Ovary (tissue), 7 donors: ENCODE measurements at regions not wholly inside any gene's neighbourhood (a gene's known extent, or its start where the extent isn't known, plus 50 kb on each side); places are given as distances from the start of the nearest gene placed in this dataset.

Experiments
- DNase-seq, 5 donors: peaks; one replicate each; pipeline ENCODE4 v3.0.0-alpha.2; 2019 to 2020
- H3K27ac ChIP-seq, 2 donors: fragments of 200-600 bp; one replicate each; pipeline versions ENCODE4 v1.5.1 to v1.8.0; 2019 to 2022
- H3K27me3 ChIP-seq: fragments of 200-600 bp; one replicate; pipeline ENCODE4 v1.8.0; 2022
- H3K36me3 ChIP-seq: fragments of 200-600 bp; sonication (generic); one replicate; pipeline ENCODE4 v1.5.1; 2019
- H3K4me1 ChIP-seq: one replicate; pipeline ENCODE4 v1.8.1; 2013; ENCODE audit warnings: mild to moderate bottlenecking, moderate library complexity; ENCODE audit not compliant: insufficient read depth
- H3K4me3 ChIP-seq: fragments of 200-600 bp; sonication (generic); one replicate; pipeline ENCODE4 v1.5.1; 2017
- H3K9me3 ChIP-seq, 2 donors: fragments of 200-600 bp in 1 of 2; sonication (generic) in 1 of 2; one replicate each; pipeline versions ENCODE4 v1.5.1 to v1.8.1; 2013 to 2019; ENCODE audit warnings: mild to moderate bottlenecking in 1 of 2, moderate library complexity in 1 of 2
- CTCF ChIP-seq, 3 donors: fragments of 450-650 bp in 2 of 3; fragments of 200-600 bp in 1 of 3; IDR thresholded peaks; one replicate each; pipeline versions ENCODE4 v1.5.1 to v1.8.0; 2016 to 2022; ENCODE audit warnings: antibody characterized with exemption in 3 of 3, mild to moderate bottlenecking in 1 of 3
- EP300 ChIP-seq: sonication (generic); formaldehyde crosslinking; IDR thresholded peaks from one replicate; pipeline ENCODE4 v1.6.1; 2017; ENCODE audit warnings: antibody characterized with exemption
- POLR2A ChIP-seq: fragments of 450-650 bp; IDR thresholded peaks from one replicate; pipeline ENCODE4 v1.6.1; 2017; ENCODE audit warnings: antibody characterized with exemption, mild to moderate bottlenecking, moderate library complexity
- WGBS, 3 donors: extraction: QIAGEN DNeasy Blood & Tissue Kit in 1 of 3; methylation state at CpG; one replicate each; pipeline versions ENCODE4 v1.1.5 to v1.1.7; 2013 to 2017; 5-methylcytosine and 5-hydroxymethylcytosine counted together
- intact Hi-C, 4 donors: fragments of 100-400 bp; cut with DNase I; formaldehyde crosslinking; loops; one replicate each; pipeline versions ENCODE4 v1.11.0 to v1.15.1; 2022 to 2023
- donor health status: DM: no; HTN: no; CAD: no; lungs with moderate emphysema.
- donor health status: DM: no; HTN: no; CAD: no.
- donor health status: Bipolar disorder and iron deficiency.
- donor health status: DM: no; HTN: no; CAD: no.
- donor health status: DM: yes; HTN: yes; CAD: no.

- Histone ChIP-seq H3K4me1 (no peaks in the 10 kb centered on the region), H3K27ac (no peak overlapping the region), H3K36me3 (no peaks in the 10 kb centered on the region), H3K27me3 (no peaks in the 10 kb centered on the region), H3K4me3 (no peak overlapping the region), H3K9me3 (no peaks in the 10 kb centered on the region)
- 51 to 53% (median 51%) methylated on average over 1 of the region's 1 CpG for WGBS, 3 donors
- intact Hi-C loops = no loop called here
- DNase-seq = no peak
- TF ChIP-seq POLR2A (no peak), EP300 (no peak), CTCF (IDR thresholded peaks at IDR 0.05) (no peak)
Measured at GRCh38 chr3:94772402-94772801, 709.5 kb downstream of the NSUN3 start.

- Histone ChIP-seq H3K36me3 (no peaks in the 10 kb centered on the region), H3K27me3 (no peaks in the 10 kb centered on the region), H3K9me3 (no peaks in the 10 kb centered on the region), H3K27ac (no peak overlapping the region), H3K4me3 (no peak overlapping the region), H3K4me1 (no peaks in the 10 kb centered on the region)
- TF ChIP-seq EP300 = no peak
- no peak for TF ChIP-seq POLR2A
- no peak for TF ChIP-seq CTCF (IDR thresholded peaks at IDR 0.05)
- 85 to 95% (median 88%) methylated on average over 2 of the region's 2 CpGs for WGBS, 3 donors
- DNase-seq = no peak
- intact Hi-C loops = no loop called here
Measured at GRCh38 chr3:94775746-94776145, 712.9 kb downstream of the NSUN3 start.

DNA sequence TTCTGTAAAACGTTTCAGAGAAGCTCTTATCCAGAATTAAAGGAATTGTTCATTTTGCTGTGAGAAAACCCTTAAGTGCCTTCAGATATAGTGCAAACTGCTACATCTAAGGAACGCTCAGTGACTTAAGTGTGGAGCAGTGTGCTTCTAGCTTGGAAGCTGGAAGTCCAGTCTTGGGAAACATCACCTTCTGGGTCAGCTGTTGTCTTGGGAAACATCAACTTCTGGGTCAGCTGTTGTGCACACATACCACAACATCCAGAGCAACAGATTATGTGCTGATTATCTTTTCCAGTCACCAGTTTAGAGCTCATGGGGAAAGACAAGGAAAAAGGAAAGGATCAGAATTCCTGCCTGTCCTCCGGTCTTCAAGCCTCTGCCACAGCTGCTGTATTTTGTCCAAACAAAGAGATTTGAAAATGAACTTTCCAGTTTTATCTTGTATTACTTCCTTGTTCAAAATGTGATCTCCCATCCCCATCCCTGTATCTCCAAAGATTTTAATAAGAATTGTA lies 713.6 kb downstream of the NSUN3 start:
- intact Hi-C loops = no loop called here
- H3K4me1 ChIP-seq = no peaks in the 10 kb centered on the region

DNA sequence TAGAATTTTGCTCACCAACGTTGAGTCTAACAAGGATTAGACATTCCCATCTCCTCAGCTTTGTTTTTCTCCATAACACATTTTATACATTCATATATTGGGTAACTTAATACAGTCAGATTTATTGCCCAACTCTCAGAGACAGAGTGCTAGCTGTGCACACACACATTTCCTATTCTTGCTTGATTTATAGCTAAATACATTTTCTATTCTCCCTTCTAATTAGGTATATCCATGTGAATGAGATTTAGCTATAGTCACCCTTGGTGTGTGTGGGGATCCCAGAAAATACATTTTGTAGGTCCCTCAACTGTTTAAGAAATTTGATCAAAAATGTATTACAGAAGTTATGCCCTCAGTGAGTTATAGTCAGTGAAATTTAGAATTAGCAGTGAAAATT lies 715.4 kb downstream of the NSUN3 start:
- TF ChIP-seq EP300 (no peak), CTCF (IDR thresholded peaks at IDR 0.05) (no peak), POLR2A (no peak)
- no peaks in the 10 kb centered on the region for H3K9me3 ChIP-seq
- H3K4me3 ChIP-seq = no peak overlapping the region
- H3K27ac ChIP-seq = no peak overlapping the region
- WGBS, 3 donors = 72 to 87% (median 78%) methylated on average over 1 of the region's 1 CpG
- intact Hi-C loops = no loop called here
- no peaks in the 10 kb centered on the region for H3K36me3 ChIP-seq
- no peak for DNase-seq
- H3K27me3 ChIP-seq = no peaks in the 10 kb centered on the region
- no peaks in the 10 kb centered on the region for H3K4me1 ChIP-seq

More for the DNA sequence above, 713.6 kb downstream of the NSUN3 start:
- H3K36me3 ChIP-seq = no peaks in the 10 kb centered on the region
- 69 to 84% (median 74%) methylated on average over 3 of the region's 3 CpGs for WGBS, 3 donors
- no peaks in the 10 kb centered on the region for H3K9me3 ChIP-seq
- H3K27ac ChIP-seq = no peak overlapping the region
- H3K4me3 ChIP-seq = no peak overlapping the region
- H3K27me3 ChIP-seq = no peaks in the 10 kb centered on the region
- no peak for TF ChIP-seq POLR2A
- no peak for DNase-seq

DNA sequence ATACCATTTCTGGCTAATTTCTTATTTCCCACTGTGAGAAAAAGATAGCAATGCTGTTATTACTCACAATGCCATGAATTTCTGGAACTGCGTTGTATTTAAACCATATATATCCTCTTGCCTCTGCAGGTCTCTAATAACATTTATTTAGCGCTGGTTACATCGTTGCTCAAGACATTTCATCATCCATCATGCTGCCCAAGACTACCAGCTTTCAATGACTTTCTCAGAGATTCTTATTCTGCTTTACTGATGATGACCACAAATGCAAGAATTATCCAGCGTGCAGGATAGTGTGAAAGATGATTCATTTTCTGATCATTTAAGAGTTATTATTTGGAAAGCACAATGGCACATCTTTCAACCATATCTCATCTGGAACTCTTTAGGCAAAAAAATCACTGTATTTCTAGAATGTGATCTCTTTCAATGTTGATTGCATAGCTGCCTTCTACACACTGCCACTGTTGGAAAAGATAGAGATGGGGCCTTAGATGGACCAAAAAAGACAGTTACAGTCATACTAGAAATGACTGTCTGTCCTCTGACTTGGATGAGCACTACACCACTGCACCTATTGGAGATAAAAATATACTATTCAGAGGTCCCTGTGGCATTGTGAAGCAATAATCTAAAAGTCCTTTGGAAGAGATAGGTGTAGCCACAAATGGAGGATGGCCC lies 716.1 kb downstream of the NSUN3 start:
- intact Hi-C loops = no loop called here
- Histone ChIP-seq H3K4me1 (no peaks in the 10 kb centered on the region), H3K36me3 (no peaks in the 10 kb centered on the region), H3K9me3 (no peaks in the 10 kb centered on the region), H3K27me3 (no peaks in the 10 kb centered on the region), H3K4me3 (no peak overlapping the region), H3K27ac (no peak overlapping the region)
- WGBS, 3 donors = 93 to 95% (median 94%) methylated on average over 4 of the region's 4 CpGs
- no peak for TF ChIP-seq POLR2A
- DNase-seq = no peak
